ENCODE measurements at regions not wholly inside any gene's neighbourhood (a gene's known extent, or its start where the extent isn't known, plus 50 kb on each side); places are given as distances from the start of the nearest gene placed in this dataset.

DNA sequence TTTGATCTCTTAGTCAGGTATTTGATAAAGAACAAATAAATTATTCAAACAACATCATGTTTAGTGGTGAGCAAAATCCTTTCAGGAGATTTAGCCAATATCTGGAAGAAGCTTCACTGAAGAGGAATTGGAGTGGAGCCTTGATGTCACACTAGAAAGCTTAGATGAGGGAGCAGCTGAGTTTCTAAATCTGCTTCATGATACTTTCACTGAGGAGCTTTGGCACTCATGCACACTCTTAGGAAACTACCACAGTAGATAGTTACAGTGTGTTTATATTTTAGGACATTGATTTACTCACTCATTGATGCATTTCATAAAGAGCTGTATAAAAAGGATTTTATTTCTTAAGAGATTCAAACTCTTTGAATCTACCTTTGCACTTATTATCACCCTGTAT, 366.2 kb upstream of the BTBD3 start:
- Histone ChIP-seq H3K36me3 (no peaks in the 10 kb centered on the region), H3K27ac (no peak overlapping the region), H3K4me1 (no peaks in the 10 kb centered on the region), H3K9me3 (no peaks in the 10 kb centered on the region), H3K4me3 (no peak overlapping the region), H3K27me3 (no peaks in the 10 kb centered on the region)
- DNase-seq, result no peak
- TF ChIP-seq POLR2AphosphoS5 (IDR thresholded peaks at IDR 0.05) (no peak), POLR2A (IDR thresholded peaks at IDR 0.05) (no peak), EP300 (IDR thresholded peaks at IDR 0.05) (no peak)
- TF ChIP-seq, protein P1, sequence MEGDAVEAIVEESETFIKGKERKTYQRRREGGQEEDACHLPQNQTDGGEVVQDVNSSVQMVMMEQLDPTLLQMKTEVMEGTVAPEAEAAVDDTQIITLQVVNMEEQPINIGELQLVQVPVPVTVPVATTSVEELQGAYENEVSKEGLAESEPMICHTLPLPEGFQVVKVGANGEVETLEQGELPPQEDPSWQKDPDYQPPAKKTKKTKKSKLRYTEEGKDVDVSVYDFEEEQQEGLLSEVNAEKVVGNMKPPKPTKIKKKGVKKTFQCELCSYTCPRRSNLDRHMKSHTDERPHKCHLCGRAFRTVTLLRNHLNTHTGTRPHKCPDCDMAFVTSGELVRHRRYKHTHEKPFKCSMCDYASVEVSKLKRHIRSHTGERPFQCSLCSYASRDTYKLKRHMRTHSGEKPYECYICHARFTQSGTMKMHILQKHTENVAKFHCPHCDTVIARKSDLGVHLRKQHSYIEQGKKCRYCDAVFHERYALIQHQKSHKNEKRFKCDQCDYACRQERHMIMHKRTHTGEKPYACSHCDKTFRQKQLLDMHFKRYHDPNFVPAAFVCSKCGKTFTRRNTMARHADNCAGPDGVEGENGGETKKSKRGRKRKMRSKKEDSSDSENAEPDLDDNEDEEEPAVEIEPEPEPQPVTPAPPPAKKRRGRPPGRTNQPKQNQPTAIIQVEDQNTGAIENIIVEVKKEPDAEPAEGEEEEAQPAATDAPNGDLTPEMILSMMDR (IDR thresholded peaks at IDR 0.05), result no peak
- intact Hi-C loops (cut with DNase I), result no loop called here

GRCh38 chr20:11553603-11554002, 364.1 kb upstream of the BTBD3 start:
- intact Hi-C loops (cut with DNase I), result no loop called here
- no peaks in the 10 kb centered on the region for H3K9me3 ChIP-seq
- no peak for DNase-seq
- H3K4me1 ChIP-seq, result no peaks in the 10 kb centered on the region
- TF ChIP-seq, protein P1 (IDR thresholded peaks at IDR 0.05), result peak in 1 of 4 experiments; percentile 13
- TF ChIP-seq POLR2A (IDR thresholded peaks at IDR 0.05) (no peak), EP300 (IDR thresholded peaks at IDR 0.05) (no peak), POLR2AphosphoS5 (IDR thresholded peaks at IDR 0.05) (no peak)
- no peak overlapping the region for H3K4me3 ChIP-seq
- H3K36me3 ChIP-seq, result no peaks in the 10 kb centered on the region
- H3K27me3 ChIP-seq, result no peaks in the 10 kb centered on the region
- no peak overlapping the region for H3K27ac ChIP-seq
- WGBS, 2 donors, result 76 to 79% methylated on average over 4 of the region's 4 CpGs

GRCh38 chr20:11555510-11555909, 362.2 kb upstream of the BTBD3 start:
- TF ChIP-seq POLR2A (IDR thresholded peaks at IDR 0.05), result no peak
- no peak for TF ChIP-seq POLR2AphosphoS5 (IDR thresholded peaks at IDR 0.05)
- TF ChIP-seq, protein P1 (IDR thresholded peaks at IDR 0.05), result no peak
- no peak for TF ChIP-seq EP300 (IDR thresholded peaks at IDR 0.05)
- DNase-seq, result no peak
- Histone ChIP-seq H3K27me3 (no peaks in the 10 kb centered on the region), H3K4me1 (no peaks in the 10 kb centered on the region), H3K36me3 (no peaks in the 10 kb centered on the region), H3K4me3 (no peak overlapping the region), H3K27ac (no peak overlapping the region), H3K9me3 (no peaks in the 10 kb centered on the region)
- intact Hi-C loops (cut with DNase I), result no loop called here
- WGBS, 2 donors, result 18 to 75% methylated on average over 2 of the region's 2 CpGs

DNA sequence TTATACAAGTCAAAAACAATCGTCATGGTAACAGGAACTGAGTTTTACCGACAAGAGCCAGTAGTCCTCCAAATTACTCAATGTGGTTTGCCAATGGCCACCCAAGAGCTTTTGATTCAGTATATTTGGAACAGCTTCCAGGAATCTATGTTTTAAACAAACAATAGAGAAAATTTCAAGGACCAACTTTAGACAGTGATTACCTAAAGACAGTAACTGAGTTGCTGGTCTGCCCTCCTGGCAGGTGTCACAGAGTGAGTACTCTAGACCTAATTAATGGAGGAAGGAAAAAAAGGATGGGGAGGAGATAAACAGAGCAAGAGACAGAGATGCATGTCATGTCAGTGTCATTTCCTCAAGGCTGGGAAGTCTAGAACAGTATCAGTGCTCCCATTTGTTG, 361.3 kb upstream of the BTBD3 start:
- H3K27ac ChIP-seq, result no peak overlapping the region
- intact Hi-C loops (cut with DNase I), result no loop called here
- no peaks in the 10 kb centered on the region for H3K9me3 ChIP-seq
- H3K4me1 ChIP-seq, result no peaks in the 10 kb centered on the region
- H3K27me3 ChIP-seq, result no peaks in the 10 kb centered on the region
- no peak for TF ChIP-seq POLR2AphosphoS5 (IDR thresholded peaks at IDR 0.05)
- 66 to 74% methylated on average over 2 of the region's 2 CpGs for WGBS, 2 donors
- no peaks in the 10 kb centered on the region for H3K36me3 ChIP-seq
- H3K4me3 ChIP-seq, result no peak overlapping the region
- no peak for DNase-seq

DNA sequence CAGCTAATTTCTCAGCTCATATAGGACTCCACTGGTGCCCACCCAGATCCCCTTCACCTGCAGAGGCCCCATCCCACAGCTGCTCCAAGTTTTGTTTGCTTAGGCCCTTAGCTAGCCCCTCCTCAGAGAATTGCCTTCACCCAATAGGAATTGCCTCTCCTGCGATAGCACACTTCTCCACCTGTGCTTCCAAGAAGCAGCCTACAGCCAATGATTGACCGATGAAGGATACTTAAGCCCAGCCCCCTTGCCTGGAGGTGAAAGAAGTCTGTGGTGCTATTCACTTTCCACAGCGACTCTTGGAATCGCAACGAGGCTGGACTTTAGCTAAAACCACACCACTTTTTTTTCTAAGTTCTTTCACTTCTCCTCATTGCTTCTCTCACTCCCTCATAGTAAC, 353.2 kb upstream of the BTBD3 start:
- Histone ChIP-seq H3K4me3 (no peak overlapping the region), H3K27ac (no peak overlapping the region), H3K9me3 (no peaks in the 10 kb centered on the region), H3K4me1 (no peaks in the 10 kb centered on the region), H3K36me3 (no peaks in the 10 kb centered on the region), H3K27me3 (no peaks in the 10 kb centered on the region)
- TF ChIP-seq POLR2A (IDR thresholded peaks at IDR 0.05), result no peak
- no peak for TF ChIP-seq EP300 (IDR thresholded peaks at IDR 0.05)
- no peak for TF ChIP-seq POLR2AphosphoS5 (IDR thresholded peaks at IDR 0.05)
- TF ChIP-seq, protein P1 (IDR thresholded peaks at IDR 0.05), result no peak
- intact Hi-C loops (cut with DNase I), result no loop called here
- DNase-seq, result no peak
- WGBS, 2 donors, result 79 to 86% methylated on average over 5 of the region's 5 CpGs

All from sigmoid colon (tissue), 6 donors.